DOHH2 (cell line): ENCODE measurements at regions not wholly inside any gene's neighbourhood (a gene's known extent, or its start where the extent isn't known, plus 50 kb on each side); places are given as distances from the start of the nearest gene placed in this dataset.

Experiments used
- H3F3A ChIP-seq: fragments of 200-600 bp; sonication (generic), shearing (Covaris generic); 2 replicates; pipeline ENCODE4 v1.6.0; 2016; ENCODE audit warnings: antibody characterized with exemption, mild to moderate bottlenecking; ENCODE audit not compliant: control insufficient read depth, insufficient read depth
- H3K27ac ChIP-seq: fragments of 200-600 bp; sonication (generic); 2 replicates; pipeline ENCODE4 v1.5.1; 2014; ENCODE audit warnings: low read depth, mild to moderate bottlenecking, low read length, moderate library complexity
- H3K27me3 ChIP-seq: fragments of 200-600 bp; sonication (generic); 2 replicates; pipeline ENCODE4 v1.6.1; 2014; ENCODE audit warnings: mild to moderate bottlenecking, low read length, mixed read lengths; ENCODE audit not compliant: control insufficient read depth
- H3K36me3 ChIP-seq: fragments of 200-600 bp; sonication (generic); 2 replicates; pipeline ENCODE4 v1.6.1; 2014; ENCODE audit warnings: mild to moderate bottlenecking, low read length, moderate library complexity, mixed read lengths; ENCODE audit not compliant: control insufficient read depth
- H3K4me1 ChIP-seq: fragments of 200-600 bp; sonication (generic); 2 replicates; pipeline ENCODE4 v1.6.1; 2014; ENCODE audit warnings: mild to moderate bottlenecking, low read length, mixed read lengths; ENCODE audit not compliant: control insufficient read depth
- H3K4me2 ChIP-seq: fragments of 200-600 bp; sonication (generic); 2 replicates; pipeline ENCODE4 v1.6.0; 2014; ENCODE audit warnings: mild to moderate bottlenecking, low read length, moderate library complexity
- H3K4me3 ChIP-seq: fragments of 200-600 bp; sonication (generic); 2 replicates; pipeline ENCODE4 v1.5.1; 2014; ENCODE audit warnings: mild to moderate bottlenecking, low read length, mixed read lengths
- H3K79me2 ChIP-seq: fragments of 200-600 bp; sonication (generic); 2 replicates; pipeline ENCODE4 v1.6.1; 2014; ENCODE audit warnings: mild to moderate bottlenecking, low read length, mixed read lengths; ENCODE audit not compliant: control insufficient read depth
- H3K9me2 ChIP-seq: fragments of 200-600 bp; sonication (generic); replicated peaks from 2 replicates; pipeline ENCODE4 v1.6.1; 2014; ENCODE audit warnings: mild to moderate bottlenecking, low read length, mixed read lengths; ENCODE audit not compliant: control insufficient read depth
- H3K9me3 ChIP-seq: fragments of 200-600 bp; sonication (generic); 2 replicates; pipeline ENCODE4 v1.6.1; 2014; ENCODE audit warnings: antibody characterized with exemption, low read length, mixed read lengths; ENCODE audit not compliant: control insufficient read depth, insufficient read depth
- H4K20me1 ChIP-seq: fragments of 200-600 bp; sonication (generic); 2 replicates; pipeline ENCODE4 v1.6.0; 2014; ENCODE audit warnings: low read depth, mild to moderate bottlenecking, antibody characterized with exemption, low read length, moderate library complexity; ENCODE audit not compliant: control insufficient read depth, insufficient read depth
- EZH2phosphoT487 ChIP-seq: fragments of 200-600 bp; sonication (generic); IDR thresholded peaks from 2 replicates; pipeline ENCODE4 v1.6.1; 2017; ENCODE audit warnings: borderline replicate concordance, mild to moderate bottlenecking, antibody characterized with exemption, low read length, moderate library complexity, mixed read lengths
- TF ChIP-seq, protein P1 (sequence below): fragments of 200-600 bp; sonication (generic); IDR thresholded peaks from one replicate; pipeline ENCODE4 v1.5.1; 2014; ENCODE audit warnings: antibody characterized with exemption, mild to moderate bottlenecking, low read depth, low read length; ENCODE audit not compliant: poor library complexity, severe bottlenecking

DNA sequence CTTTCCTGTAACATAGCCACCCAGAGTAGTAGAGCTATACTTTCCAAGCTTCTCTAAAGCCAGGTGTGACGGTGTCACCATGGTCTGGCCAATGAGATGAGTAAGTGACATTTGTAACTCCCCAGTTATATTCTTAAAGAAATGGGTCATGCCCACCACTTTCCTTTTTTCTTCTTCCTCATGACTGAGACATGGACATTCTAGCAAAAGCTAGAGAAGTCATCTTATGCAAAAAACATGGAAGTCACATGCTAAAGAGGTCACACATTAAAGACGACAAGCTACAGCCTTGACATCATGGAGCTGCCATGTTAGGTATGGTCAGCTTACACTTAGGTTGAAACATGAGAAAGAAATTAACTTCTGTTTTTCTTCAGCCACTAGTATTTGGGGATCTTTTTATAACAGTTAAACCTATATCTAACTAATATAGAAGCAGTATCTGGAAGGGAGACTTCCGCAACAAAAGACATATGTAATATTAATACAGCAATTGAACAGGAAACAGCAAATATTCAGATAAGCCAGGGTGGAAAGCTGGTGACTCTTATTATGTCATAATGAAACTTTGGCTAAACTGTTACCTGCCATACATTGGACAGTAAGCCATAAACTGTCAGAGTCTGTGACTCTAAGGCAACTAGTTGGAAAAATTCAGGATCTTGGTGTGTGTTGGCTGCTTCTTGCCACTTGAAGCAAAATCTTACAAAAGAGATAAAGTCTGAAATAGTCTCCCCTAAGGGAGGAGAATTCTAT, 54.7 kb upstream of the SNX2 start:
- Histone ChIP-seq H3K4me1 (0 out of 2 replicates have a peak, but pooled peaks cover 2% of the 10 kb centered on the region), H3K9me2 (no peaks in the 10 kb centered on the region), H3K36me3 (no peaks in the 10 kb centered on the region), H3K27me3 (no peaks in the 10 kb centered on the region), H3K4me2 (no peak overlapping the region), H3K4me3 (no peak overlapping the region), H4K20me1 (no peaks in the 10 kb centered on the region), H3K27ac (no peak overlapping the region), H3K79me2 (no peaks in the 10 kb centered on the region), H3F3A (no peaks in the 10 kb centered on the region), H3K9me3 (no peaks in the 10 kb centered on the region)
- TF ChIP-seq, protein P1, sequence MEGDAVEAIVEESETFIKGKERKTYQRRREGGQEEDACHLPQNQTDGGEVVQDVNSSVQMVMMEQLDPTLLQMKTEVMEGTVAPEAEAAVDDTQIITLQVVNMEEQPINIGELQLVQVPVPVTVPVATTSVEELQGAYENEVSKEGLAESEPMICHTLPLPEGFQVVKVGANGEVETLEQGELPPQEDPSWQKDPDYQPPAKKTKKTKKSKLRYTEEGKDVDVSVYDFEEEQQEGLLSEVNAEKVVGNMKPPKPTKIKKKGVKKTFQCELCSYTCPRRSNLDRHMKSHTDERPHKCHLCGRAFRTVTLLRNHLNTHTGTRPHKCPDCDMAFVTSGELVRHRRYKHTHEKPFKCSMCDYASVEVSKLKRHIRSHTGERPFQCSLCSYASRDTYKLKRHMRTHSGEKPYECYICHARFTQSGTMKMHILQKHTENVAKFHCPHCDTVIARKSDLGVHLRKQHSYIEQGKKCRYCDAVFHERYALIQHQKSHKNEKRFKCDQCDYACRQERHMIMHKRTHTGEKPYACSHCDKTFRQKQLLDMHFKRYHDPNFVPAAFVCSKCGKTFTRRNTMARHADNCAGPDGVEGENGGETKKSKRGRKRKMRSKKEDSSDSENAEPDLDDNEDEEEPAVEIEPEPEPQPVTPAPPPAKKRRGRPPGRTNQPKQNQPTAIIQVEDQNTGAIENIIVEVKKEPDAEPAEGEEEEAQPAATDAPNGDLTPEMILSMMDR = no peak
- no peak for TF ChIP-seq EZH2phosphoT487

DNA sequence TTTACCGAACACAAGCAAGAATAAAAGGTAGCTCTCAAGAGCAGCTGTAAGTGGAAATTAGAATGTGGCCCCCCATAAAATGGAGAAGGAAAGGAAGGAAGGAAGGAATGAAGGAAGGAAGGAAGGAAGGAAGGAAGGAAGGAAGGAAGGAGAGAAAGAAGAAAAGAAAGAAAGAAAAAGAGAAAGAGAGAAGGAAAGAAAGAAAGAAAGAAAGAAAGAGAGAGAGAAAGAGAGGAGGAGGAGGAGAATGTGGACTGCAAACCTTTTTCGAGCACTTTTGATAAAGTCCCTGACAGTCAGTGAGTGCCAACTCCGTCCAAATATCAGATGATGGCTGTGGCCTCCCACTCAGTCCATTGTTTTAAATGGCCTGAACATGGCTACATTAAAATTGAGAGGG, 53.8 kb upstream of the SNX2 start:
- no peaks in the 10 kb centered on the region for H3K79me2 ChIP-seq
- 0 out of 2 replicates have a peak, but pooled peaks cover 2% of the 10 kb centered on the region for H3K4me1 ChIP-seq
- no peaks in the 10 kb centered on the region for H3F3A ChIP-seq
- no peak overlapping the region for H3K4me3 ChIP-seq
- no peaks in the 10 kb centered on the region for H3K36me3 ChIP-seq
- no peak overlapping the region for H3K4me2 ChIP-seq
- H3K9me2 ChIP-seq = no peaks in the 10 kb centered on the region
- no peaks in the 10 kb centered on the region for H4K20me1 ChIP-seq
- no peaks in the 10 kb centered on the region for H3K9me3 ChIP-seq
- TF ChIP-seq, protein P1 = no peak
- no peak for TF ChIP-seq EZH2phosphoT487
- no peak overlapping the region for H3K27ac ChIP-seq
- no peaks in the 10 kb centered on the region for H3K27me3 ChIP-seq

DNA sequence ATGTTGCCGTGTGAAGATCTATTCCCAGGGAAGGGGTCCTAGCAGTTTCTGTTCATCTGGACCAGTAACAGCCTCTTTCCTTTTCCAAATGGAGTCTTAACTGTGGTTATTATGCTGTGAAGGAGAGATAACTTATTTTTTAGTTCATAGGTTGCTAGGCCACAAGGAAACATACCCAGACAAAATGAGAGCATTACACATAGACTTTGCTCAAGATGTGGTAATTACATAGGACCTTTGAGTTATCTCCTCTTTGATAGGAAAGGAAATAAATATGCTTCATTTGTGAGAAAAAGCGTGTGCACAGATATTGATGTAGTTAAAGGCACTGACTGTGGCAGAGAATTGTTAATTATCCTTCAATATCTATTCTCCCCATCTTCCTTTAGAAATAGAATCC, 52.5 kb upstream of the SNX2 start:
- Histone ChIP-seq H3K36me3 (no peaks in the 10 kb centered on the region), H3K27me3 (no peaks in the 10 kb centered on the region), H3K4me1 (0 out of 2 replicates have a peak, but pooled peaks cover 2% of the 10 kb centered on the region), H3K4me3 (no peak overlapping the region), H3K27ac (no peak overlapping the region), H4K20me1 (no peaks in the 10 kb centered on the region), H3K9me3 (no peaks in the 10 kb centered on the region), H3K79me2 (no peaks in the 10 kb centered on the region), H3K4me2 (no peak overlapping the region), H3F3A (no peaks in the 10 kb centered on the region), H3K9me2 (no peaks in the 10 kb centered on the region)
- TF ChIP-seq, protein P1 = no peak
- no peak for TF ChIP-seq EZH2phosphoT487
